Neural cell (in vitro differentiated cells): ENCODE measurements at regions not wholly inside any gene's neighbourhood (a gene's known extent, or its start where the extent isn't known, plus 50 kb on each side); places are given as distances from the start of the nearest gene placed in this dataset.

Experiments
- H2AFZ ChIP-seq: fragments of 200-600, 300-800 bp; sonication (generic), shearing (Covaris generic); 2 replicates; pipeline ENCODE4 v1.6.0; 2014; ENCODE audit warnings: low read depth, mild to moderate bottlenecking, antibody characterized with exemption, low read length, moderate library complexity
- H3F3A ChIP-seq: fragments of 200-600 bp; shearing (Covaris generic); 2 replicates; pipeline ENCODE4 v1.6.1; 2016; ENCODE audit warnings: mild to moderate bottlenecking, moderate library complexity, mixed read lengths, antibody characterized with exemption, low read length; ENCODE audit not compliant: insufficient read depth, poor library complexity, severe bottlenecking
- H3K27ac ChIP-seq: fragments of 200-600, 300-800 bp; sonication (generic), shearing (Covaris generic); 2 replicates; pipeline ENCODE4 v1.5.1; 2014; ENCODE audit warnings: mild to moderate bottlenecking, low read length, moderate library complexity
- H3K27me3 ChIP-seq: fragments of 300-800, 200-600 bp; sonication (generic), shearing (Covaris generic); 2 replicates; pipeline ENCODE4 v1.6.0; 2014; ENCODE audit warnings: mild to moderate bottlenecking, low read depth, low read length, moderate library complexity; ENCODE audit not compliant: insufficient read depth
- H3K36me3 ChIP-seq: fragments of 300-800, 200-600 bp; sonication (generic), shearing (Covaris generic); 2 replicates; pipeline ENCODE4 v1.5.1; 2014; ENCODE audit warnings: mild to moderate bottlenecking, antibody characterized with exemption, low read length, moderate library complexity; ENCODE audit not compliant: insufficient read depth
- H3K4me2 ChIP-seq: fragments of 300-800, 200-600 bp; sonication (generic), shearing (Covaris generic); 2 replicates; pipeline ENCODE4 v1.6.0; 2014; ENCODE audit warnings: mild to moderate bottlenecking, low read length
- H3K4me3 ChIP-seq: fragments of 300-800, 200-600 bp; sonication (generic), shearing (Covaris generic); 2 replicates; pipeline ENCODE4 v1.5.1; 2014; ENCODE audit warnings: mild to moderate bottlenecking, low read length, moderate library complexity
- H3K79me2 ChIP-seq: fragments of 200-600 bp; shearing (Covaris generic); replicated peaks from 2 replicates; pipeline ENCODE4 v1.6.0; 2014; ENCODE audit warnings: mild to moderate bottlenecking, low read length, moderate library complexity; ENCODE audit not compliant: insufficient read depth
- H3K9ac ChIP-seq: fragments of 300-800, 200-600 bp; sonication (generic), shearing (Covaris generic); 2 replicates; pipeline ENCODE4 v1.6.1; 2016; ENCODE audit warnings: mild to moderate bottlenecking, low read length, mixed read lengths
- H3K9me2 ChIP-seq: fragments of 200-600 bp; shearing (Covaris generic); 2 replicates; pipeline ENCODE4 v1.6.1; 2016; ENCODE audit warnings: mild to moderate bottlenecking, low read length, mixed read lengths; ENCODE audit not compliant: insufficient read depth
- H3K9me3 ChIP-seq: fragments of 200-600, 300-800 bp; sonication (generic), shearing (Covaris generic); 2 replicates; pipeline ENCODE4 v1.6.1; 2016; ENCODE audit warnings: mild to moderate bottlenecking, mixed run types, low read length, moderate library complexity, mixed read lengths
- H4K20me1 ChIP-seq: fragments of 200-600 bp; shearing (Covaris generic); 2 replicates; pipeline ENCODE4 v1.6.1; 2016; ENCODE audit warnings: mild to moderate bottlenecking, mixed run types; ENCODE audit not compliant: insufficient read depth
- CTCF ChIP-seq: fragments of 450-650 bp; IDR thresholded peaks from 2 replicates; pipeline ENCODE4 v1.5.1; 2014; ENCODE audit warnings: antibody characterized with exemption, mild to moderate bottlenecking, moderate library complexity; ENCODE audit not compliant: poor library complexity, severe bottlenecking
- EP300 ChIP-seq: fragments of 450-650 bp; conservative IDR thresholded peaks from 2 replicates; pipeline ENCODE4 v1.6.1; 2014; ENCODE audit warnings: antibody characterized with exemption, mild to moderate bottlenecking, moderate library complexity; ENCODE audit not compliant: poor library complexity, severe bottlenecking
- EZH2 ChIP-seq: fragments of 200-600, 300-800 bp; shearing (Covaris generic), sonication (generic); IDR thresholded peaks from 2 replicates; pipeline ENCODE4 v1.6.1; 2014; ENCODE audit warnings: antibody characterized with exemption, low read length, borderline replicate concordance, mild to moderate bottlenecking; ENCODE audit not compliant: insufficient read depth, poor library complexity, severe bottlenecking
- MXI1 ChIP-seq: fragments of 450-650 bp; conservative IDR thresholded peaks from 2 replicates; pipeline ENCODE4 v1.6.1; 2014; ENCODE audit warnings: antibody characterized with exemption, mild to moderate bottlenecking; ENCODE audit not compliant: poor library complexity, severe bottlenecking
- POLR2AphosphoS5 ChIP-seq: IDR thresholded peaks from 2 replicates; pipeline ENCODE4 v1.6.1; 2012
- RAD21 ChIP-seq: fragments of 450-650 bp; conservative IDR thresholded peaks from 2 replicates; pipeline ENCODE4 v1.6.1; 2014; ENCODE audit warnings: antibody characterized with exemption, mild to moderate bottlenecking, moderate library complexity
- REST ChIP-seq: IDR thresholded peaks from 2 replicates; pipeline ENCODE4 v1.6.1; 2012; ENCODE audit warnings: borderline replicate concordance
- SMC3 ChIP-seq: fragments of 450-650 bp; conservative IDR thresholded peaks from 2 replicates; pipeline ENCODE4 v1.6.1; 2014; ENCODE audit warnings: antibody characterized with exemption, mild to moderate bottlenecking, moderate library complexity; ENCODE audit not compliant: poor library complexity
- TAF1 ChIP-seq: IDR thresholded peaks from 2 replicates; pipeline ENCODE4 v1.6.1; 2012; ENCODE audit warnings: low read depth

DNA sequence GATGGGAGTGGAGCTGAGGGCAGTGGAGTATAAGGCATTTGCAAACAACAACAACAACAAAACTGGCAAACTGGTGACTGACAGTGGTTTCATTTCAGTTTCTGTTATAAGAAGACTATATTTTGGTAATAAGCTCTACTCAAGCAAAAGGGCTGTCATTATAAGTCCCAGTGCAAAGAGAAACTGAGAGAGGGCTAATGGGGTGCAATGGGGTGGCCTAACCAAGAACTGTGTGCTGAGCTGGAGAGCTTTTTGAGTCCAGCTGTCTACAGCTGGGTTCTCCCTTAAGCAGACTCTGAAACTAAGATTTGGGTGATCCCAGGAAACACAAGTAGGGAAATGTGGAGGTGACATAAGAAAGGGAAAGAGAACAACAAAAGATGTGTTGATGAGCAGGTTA, 439.3 kb downstream of the ADRA2A start:
- H3K27me3 ChIP-seq = no peaks in the 10 kb centered on the region
- H3K79me2 ChIP-seq = no peaks in the 10 kb centered on the region
- H3K4me3 ChIP-seq = no peak overlapping the region
- H3K9me2 ChIP-seq = no peaks in the 10 kb centered on the region
- TF ChIP-seq RAD21 = no peak
- no peak for TF ChIP-seq CTCF
- no peak for TF ChIP-seq POLR2AphosphoS5
- TF ChIP-seq SMC3 = no peak
- TF ChIP-seq EP300 = no peak
- no peak for TF ChIP-seq MXI1
- no peak for TF ChIP-seq EZH2
- TF ChIP-seq REST = no peak
- no peak for TF ChIP-seq TAF1
- H4K20me1 ChIP-seq = no peaks in the 10 kb centered on the region
- no peak overlapping the region for H3K9ac ChIP-seq
- no peaks in the 10 kb centered on the region for H3K36me3 ChIP-seq
- no peak overlapping the region for H3K4me2 ChIP-seq
- no peaks in the 10 kb centered on the region for H3K9me3 ChIP-seq
- H3F3A ChIP-seq = no peaks in the 10 kb centered on the region
- H2AFZ ChIP-seq = no peak overlapping the region
- H3K27ac ChIP-seq = no peak overlapping the region

GRCh38 chr10:111522141-111522540, 445.3 kb downstream of the ADRA2A start:
- Histone ChIP-seq H3K4me3 (no peak overlapping the region), H3K36me3 (no peaks in the 10 kb centered on the region), H3K27ac (no peak overlapping the region), H4K20me1 (no peaks in the 10 kb centered on the region), H3K9me3 (no peaks in the 10 kb centered on the region), H3K9ac (no peak overlapping the region), H3K9me2 (no peaks in the 10 kb centered on the region), H3K4me2 (no peak overlapping the region), H2AFZ (no peak overlapping the region), H3K27me3 (no peaks in the 10 kb centered on the region), H3F3A (no peaks in the 10 kb centered on the region), H3K79me2 (no peaks in the 10 kb centered on the region)
- TF ChIP-seq TAF1 = no peak
- TF ChIP-seq MXI1 = no peak
- TF ChIP-seq SMC3 = no peak
- no peak for TF ChIP-seq REST
- TF ChIP-seq RAD21 = no peak
- TF ChIP-seq EP300 = no peak
- no peak for TF ChIP-seq CTCF
- no peak for TF ChIP-seq POLR2AphosphoS5
- TF ChIP-seq EZH2 = no peak
